RPMI8226 (cell line): ENCODE measurements at regions not wholly inside any gene's neighbourhood (a gene's known extent, or its start where the extent isn't known, plus 50 kb on each side); places are given as distances from the start of the nearest gene placed in this dataset.
"Not testable (repeated sequence)": the region's sequence is repeated elsewhere in the genome, so short reads cannot be mapped to it uniquely, and the experiment has no call there.

Experiments
- DNase-seq: peaks from one replicate; pipeline ENCODE4 v3.0.0-alpha.2; 2015

DNA sequence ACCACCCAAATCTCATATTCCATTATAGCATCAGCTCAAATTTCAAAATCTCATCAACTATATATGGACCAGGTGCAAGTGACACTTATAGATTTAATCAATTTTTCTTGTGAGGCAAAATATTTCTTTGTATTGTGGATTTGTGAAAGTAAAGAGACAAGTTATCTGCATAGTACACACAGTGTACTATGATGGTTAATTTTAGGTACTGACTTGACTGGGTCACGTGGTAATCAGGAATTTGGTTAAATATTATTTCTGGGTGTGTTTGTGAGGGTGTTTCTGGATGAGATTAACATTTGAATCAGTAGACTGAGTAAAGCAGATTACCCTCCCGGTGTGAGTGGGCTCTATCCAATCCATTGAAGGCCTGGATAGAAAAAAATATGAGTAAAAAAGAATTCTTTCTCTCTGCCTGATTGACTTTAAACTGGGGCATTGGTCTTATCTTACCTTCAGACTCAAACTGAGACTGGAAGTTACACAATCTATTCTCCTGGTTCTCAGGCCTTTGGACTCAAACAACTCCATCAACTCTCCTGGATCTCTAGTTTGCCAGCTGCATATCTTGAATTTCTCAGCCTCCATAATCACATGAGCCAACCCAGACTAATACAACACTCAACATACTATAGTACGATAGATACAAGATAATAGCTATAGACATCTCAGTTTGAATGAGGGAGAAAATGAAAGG is 799.9 kb downstream of the NAP1L3 start:
- DNase-seq: not testable (repeated sequence)

DNA sequence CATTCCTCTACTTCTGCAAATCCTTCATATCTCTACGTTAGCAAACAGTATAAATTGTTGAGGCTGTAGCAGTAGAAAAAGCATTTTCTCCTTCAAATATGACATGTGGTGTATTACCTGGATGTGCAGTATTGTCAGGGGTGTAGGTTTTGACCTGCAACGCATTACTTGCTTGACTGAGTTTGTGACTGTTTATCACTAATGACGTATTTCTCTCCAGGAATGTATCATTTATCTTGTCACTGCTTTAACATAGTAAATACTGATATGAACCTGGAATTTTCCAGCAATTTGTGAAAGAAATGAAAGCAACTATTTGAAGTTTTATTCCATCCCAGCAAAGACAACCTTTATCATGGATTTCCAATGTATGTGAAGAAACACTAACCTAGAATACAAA is 823.4 kb downstream of the NAP1L3 start:
- DNase-seq: not testable (repeated sequence)

DNA sequence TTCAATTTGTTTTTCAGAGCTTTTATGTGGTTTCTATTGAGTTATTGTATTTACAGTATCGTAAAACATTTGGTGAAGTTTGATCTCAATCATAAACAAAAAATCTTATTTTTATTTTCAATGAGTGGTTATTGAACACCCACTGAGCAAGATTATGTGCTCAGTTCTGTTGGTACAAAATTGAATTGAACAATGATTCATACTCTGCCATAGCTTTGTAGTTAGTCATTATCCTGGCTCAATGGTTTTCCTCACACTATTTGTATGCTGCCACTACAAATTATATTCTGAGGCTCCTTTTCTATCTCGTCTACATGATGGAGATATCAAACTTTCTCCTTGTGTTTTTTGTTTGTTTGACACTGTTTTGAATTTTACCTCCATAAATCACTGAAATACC is 829.5 kb downstream of the NAP1L3 start:
- not testable (repeated sequence) for DNase-seq

DNA sequence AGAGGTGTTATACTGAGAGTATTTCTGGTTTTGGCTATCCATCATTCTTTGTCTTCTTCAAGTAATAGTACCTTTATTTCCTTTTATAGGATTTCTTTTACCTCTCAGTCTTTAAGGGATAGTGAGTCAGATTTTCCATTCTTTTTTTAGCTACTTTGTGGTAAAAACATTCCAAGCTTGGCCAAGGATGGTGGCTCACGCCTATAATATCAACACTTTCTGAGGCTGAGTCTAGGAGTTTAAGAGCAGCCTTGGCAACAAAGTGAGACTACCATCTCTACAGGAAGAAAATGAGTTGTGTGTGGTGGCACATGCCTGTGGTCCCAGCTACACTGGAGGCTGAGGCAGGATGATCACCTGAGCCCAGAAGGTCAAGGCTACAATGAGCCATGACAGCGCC is 840.6 kb downstream of the NAP1L3 start:
- DNase-seq: not testable (repeated sequence)

DNA sequence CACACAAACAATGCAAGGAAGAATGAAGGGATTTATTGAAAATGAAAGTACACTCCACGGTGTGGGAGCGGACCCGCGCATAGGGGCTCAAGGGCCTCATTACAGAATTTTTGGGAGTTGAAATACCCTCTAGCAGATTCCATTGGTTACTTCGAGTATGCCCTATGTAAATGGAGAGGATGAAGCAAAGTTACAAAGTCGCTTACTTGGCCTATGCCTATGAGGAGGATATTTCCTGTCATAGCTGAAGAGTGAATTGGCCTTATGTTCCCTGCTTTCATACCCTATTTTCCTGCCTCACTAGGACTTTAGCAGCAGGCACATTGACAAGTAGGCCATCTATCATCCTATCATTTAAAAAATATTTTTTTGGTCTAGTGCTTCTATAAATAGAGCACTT is 843.3 kb downstream of the NAP1L3 start:
- not testable (repeated sequence) for DNase-seq

DNA sequence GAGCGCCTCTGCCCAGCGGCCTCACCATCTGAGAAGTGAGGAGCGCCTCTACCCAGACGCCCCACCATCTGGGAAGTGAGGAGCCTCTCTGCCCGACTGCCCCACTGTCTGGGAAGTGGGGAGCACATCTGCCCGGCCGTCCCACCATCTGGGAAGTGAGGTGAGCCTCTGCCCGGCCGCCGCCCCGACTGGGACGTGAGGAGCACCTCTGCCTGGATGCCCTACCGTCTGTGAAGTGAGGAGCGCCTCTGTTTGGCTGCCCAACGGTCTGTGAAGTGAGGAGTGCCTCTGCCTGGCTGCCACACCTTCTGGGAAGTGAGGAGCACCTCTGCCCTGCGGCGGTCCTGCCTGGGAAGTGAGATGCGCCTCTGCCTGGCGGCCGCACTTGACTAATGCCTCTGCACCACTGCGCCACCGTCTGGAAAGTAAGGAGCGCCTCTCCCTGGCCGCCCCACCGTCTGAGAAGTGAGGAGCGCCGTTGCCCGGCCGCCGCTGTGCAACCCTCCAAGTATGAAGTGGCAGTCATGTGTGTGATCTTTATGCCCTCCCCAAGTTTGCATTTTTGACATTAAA is 851.7 kb downstream of the NAP1L3 start:
- peak; percentile 3 for DNase-seq

DNA sequence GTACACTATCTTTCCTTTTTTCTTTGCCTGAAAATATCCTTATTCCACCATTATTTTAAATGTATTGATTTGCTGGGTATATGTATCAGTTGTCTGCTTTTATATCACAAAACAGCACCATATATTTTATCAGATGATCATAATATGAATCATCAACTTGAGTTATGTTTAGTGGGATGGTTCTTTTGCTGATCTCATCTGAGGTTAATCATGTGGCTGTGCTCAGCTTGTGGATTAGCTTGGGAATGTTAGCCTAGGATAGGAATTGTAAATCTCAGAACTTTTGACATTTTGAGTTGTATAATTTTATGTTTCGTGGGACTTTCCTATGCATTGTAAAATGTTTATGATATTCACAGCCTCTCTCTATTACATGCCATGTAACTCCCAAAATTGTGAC is 881.3 kb downstream of the NAP1L3 start:
- DNase-seq: not testable (repeated sequence)

DNA sequence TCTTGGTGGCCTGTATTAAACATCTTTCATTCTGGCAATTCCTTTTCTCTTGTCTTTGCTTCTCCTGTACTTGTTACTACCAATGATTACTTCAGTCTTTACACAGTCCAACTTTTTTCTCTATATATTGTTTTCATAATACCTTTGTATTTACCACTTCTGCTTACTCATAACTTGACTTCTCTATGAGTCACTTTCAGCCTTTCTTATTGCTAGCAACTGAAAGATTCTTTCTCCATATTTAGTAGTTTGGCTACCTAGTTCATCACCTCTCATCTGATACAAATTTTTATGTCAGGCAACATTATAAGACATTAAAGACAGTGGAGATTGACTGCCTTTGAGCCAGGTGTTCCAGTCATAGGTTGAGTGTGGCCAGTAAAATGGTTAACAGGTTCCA is 893.3 kb downstream of the NAP1L3 start:
- not testable (repeated sequence) for DNase-seq

DNA sequence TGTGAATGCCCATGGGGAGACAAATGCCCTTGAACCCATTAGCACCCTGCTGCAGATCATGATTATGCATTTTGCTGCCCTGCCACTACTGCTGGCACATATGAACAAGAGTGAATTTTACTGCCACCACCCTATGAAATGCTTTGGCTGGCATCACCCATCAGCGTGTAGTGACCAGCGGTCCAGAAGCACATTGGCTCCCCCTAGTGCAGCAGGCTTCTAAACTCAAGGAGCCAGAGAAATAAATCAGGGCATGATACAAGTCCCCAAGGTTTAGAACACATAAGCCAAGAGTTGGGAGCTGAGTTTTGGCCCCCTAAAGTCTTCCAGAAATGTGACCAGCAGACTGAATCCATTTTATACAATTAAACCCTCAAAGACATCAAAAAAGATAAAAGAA is 899.4 kb downstream of the NAP1L3 start:
- peak; percentile 10 for DNase-seq

DNA sequence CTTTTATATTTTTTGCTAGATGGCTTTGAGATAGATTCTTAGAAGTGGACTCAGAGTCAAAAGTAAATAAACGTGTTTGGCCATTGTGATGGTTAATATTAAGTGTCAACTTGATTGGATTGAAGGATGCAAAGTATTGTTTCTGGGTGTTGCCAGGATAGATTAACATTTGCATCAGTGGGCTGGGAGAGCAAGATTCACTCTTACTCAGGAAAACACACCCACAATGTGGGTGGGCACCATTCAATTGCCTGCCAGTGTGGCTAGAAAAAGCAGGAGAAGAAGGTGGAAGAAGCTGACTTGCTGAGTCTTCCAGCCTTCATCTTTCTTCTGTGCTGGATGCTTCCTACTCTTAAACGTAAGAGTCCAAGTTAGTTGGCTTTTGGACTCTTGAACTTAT is 912.4 kb downstream of the NAP1L3 start:
- DNase-seq: not testable (repeated sequence)
